Endothelial cell of umbilical vein (primary cell): ENCODE measurements at regions not wholly inside any gene's neighbourhood (a gene's known extent, or its start where the extent isn't known, plus 50 kb on each side); places are given as distances from the start of the nearest gene placed in this dataset.

Experiments
- BruUV-seq: library from RNA; stranded (reverse); fragments of 400-500 nt; replicated peaks from 2 replicates; lab custom pipeline; 2021; lab: Mats Ljungman, UMichigan
- CTCF ChIA-PET: fragments of 300-600, 350-600 bp; sonication (Branson Sonifier 250); formaldehyde crosslinking; loops from one replicate; lab custom pipeline; 2021; ENCODE audit warnings: antibody characterized with exemption, inconsistent platforms; lab: Charles Lee
- POLR2A ChIA-PET: fragments of 300-600, 350-600 bp; sonication (Branson Sonifier 250); formaldehyde crosslinking; loops from one replicate; lab custom pipeline; 2021; ENCODE audit warnings: antibody characterized with exemption, inconsistent platforms; lab: Charles Lee
- DNase-seq: peaks from one replicate; pipeline ENCODE4 v3.0.0-alpha.2; 2011; ENCODE audit warnings: low read depth, low spot score
- FAIRE-seq: peaks from 2 replicates; lab custom pipeline; 2011; peaks lifted over from hg19 to GRCh38; lab: Jason Lieb, UNC
- H2AFZ ChIP-seq: 2 replicates; pipeline ENCODE4 v1.6.0; 2012; ENCODE audit warnings: low read depth, low read length, control low read depth, inconsistent platforms
- H3K27ac ChIP-seq: 2 replicates; pipeline ENCODE4 v1.5.1; 2011; ENCODE audit warnings: low read depth, mild to moderate bottlenecking, control low read depth, low read length, moderate library complexity; ENCODE audit not compliant: insufficient read depth
- H3K27me3 ChIP-seq, 2 experiments: 2 replicates each; pipeline versions ENCODE4 v1.6.0 to v1.6.1; 2011; ENCODE audit warnings: low read length in 2 of 2, mixed read lengths in 1 of 2; ENCODE audit not compliant: control insufficient read depth in 2 of 2, insufficient read depth in 2 of 2
- H3K36me3 ChIP-seq, 2 experiments: 2 replicates in 1 of 2; 3 replicates in 1 of 2; pipeline ENCODE4 v1.5.1; 2011; ENCODE audit warnings: low read length in 2 of 2, mild to moderate bottlenecking in 1 of 2, moderate library complexity in 1 of 2; ENCODE audit not compliant: control insufficient read depth in 2 of 2, insufficient read depth in 2 of 2; ENCODE audit errors: extremely low read depth in 1 of 2
- H3K4me1 ChIP-seq: 3 replicates; pipeline ENCODE4 v1.5.1; 2011; ENCODE audit warnings: mild to moderate bottlenecking, low read length; ENCODE audit not compliant: control insufficient read depth, insufficient read depth; ENCODE audit errors: extremely low read depth
- H3K4me2 ChIP-seq: 2 replicates; pipeline ENCODE4 v1.6.1; 2011; ENCODE audit warnings: low read length, control low read depth, mixed read lengths; ENCODE audit not compliant: insufficient read depth
- H3K4me3 ChIP-seq, 3 experiments: fragments of 200-600 bp in 1 of 3; sonication (generic), shearing (Covaris generic) in 1 of 3; replicated peaks in 1 of 3; 2 replicates each; pipeline ENCODE4 v1.5.1; 2011 to 2016; ENCODE audit warnings: control low read depth in 3 of 3, low read length in 3 of 3, mild to moderate bottlenecking in 2 of 3, inconsistent platforms in 1 of 3, low read depth in 1 of 3, moderate library complexity in 1 of 3; ENCODE audit not compliant: insufficient read depth in 1 of 3
- H3K79me2 ChIP-seq: 2 replicates; pipeline ENCODE4 v1.6.0; 2012; ENCODE audit warnings: low read length, inconsistent platforms; ENCODE audit not compliant: control insufficient read depth, insufficient read depth
- H3K9ac ChIP-seq: replicated peaks from 2 replicates; pipeline ENCODE3; 2011; ENCODE audit warnings: low read length, control low read depth; ENCODE audit not compliant: insufficient read depth; ENCODE audit errors: extremely low read depth
- H3K9me1 ChIP-seq: replicated peaks from 3 replicates; pipeline ENCODE4 v1.6.0; 2011; ENCODE audit warnings: mild to moderate bottlenecking, low read length; ENCODE audit not compliant: control insufficient read depth, insufficient read depth; ENCODE audit errors: extremely low read depth
- H3K9me3 ChIP-seq: replicated peaks from 2 replicates; pipeline ENCODE4 v1.5.1; 2012; ENCODE audit warnings: low read length, inconsistent platforms; ENCODE audit not compliant: control insufficient read depth, insufficient read depth
- H4K20me1 ChIP-seq: replicated peaks from 2 replicates; pipeline ENCODE3; 2011; ENCODE audit warnings: mild to moderate bottlenecking, low read length; ENCODE audit not compliant: control insufficient read depth, insufficient read depth; ENCODE audit errors: extremely low read depth
- EZH2 ChIP-seq: IDR thresholded peaks from 2 replicates; pipeline ENCODE4 v1.6.1; 2012; ENCODE audit warnings: borderline replicate concordance, low read depth, mild to moderate bottlenecking, moderate library complexity, low read length, inconsistent platforms; ENCODE audit not compliant: severe bottlenecking
- FOS ChIP-seq: IDR thresholded peaks from 2 replicates; pipeline ENCODE4 v1.6.1; 2011; ENCODE audit warnings: mild to moderate bottlenecking, low read length, moderate library complexity, borderline replicate concordance; ENCODE audit not compliant: insufficient read depth
- GATA2 ChIP-seq: IDR thresholded peaks from 2 replicates; pipeline ENCODE4 v1.7.0; 2011; ENCODE audit warnings: low read depth, mild to moderate bottlenecking, moderate library complexity, mixed read lengths, low read length; ENCODE audit not compliant: insufficient read length, insufficient read depth
- JUN ChIP-seq: IDR thresholded peaks from 2 replicates; pipeline ENCODE4 v1.6.1; 2011; ENCODE audit warnings: borderline replicate concordance, low read depth; ENCODE audit not compliant: insufficient read length, insufficient read depth
- MAX ChIP-seq: IDR thresholded peaks from 2 replicates; pipeline ENCODE4 v1.6.1; 2011; ENCODE audit not compliant: insufficient read depth, insufficient read length
- MYC ChIP-seq: IDR thresholded peaks from one replicate; pipeline ENCODE4 v1.6.1; 2011; ENCODE audit warnings: mild to moderate bottlenecking, low read depth, low read length
- POLR2A ChIP-seq: IDR thresholded peaks from 2 replicates; pipeline ENCODE4 v1.6.1; 2012; ENCODE audit warnings: low read depth, mild to moderate bottlenecking, control low read depth, low read length
- dilution Hi-C: fragments of 300-500 bp; cut with MboI; formaldehyde crosslinking; loops from one replicate; pipeline ENCODE4 v1.15.0; 2019; ENCODE audit warnings: low sequenced_read_pairs; ENCODE audit not compliant: extremely low pct_ligation_motif_present
- intact Hi-C: fragments of 100-400 bp; cut with micrococcal nuclease; formaldehyde crosslinking; loops from one replicate; pipeline ENCODE4 v1.10.0; 2022

- POLR2A ChIA-PET: no interaction called here
- Histone ChIP-seq H3K79me2 (no peaks in the 10 kb centered on the region), H4K20me1 (no peaks in the 10 kb centered on the region), H2AFZ (no peak overlapping the region), H3K9ac (no peak overlapping the region), H3K4me1 (no peaks in the 10 kb centered on the region), H3K9me3 (peaks cover 2% of the 10 kb centered on the region), H3K36me3 (no peaks in the 10 kb centered on the region), H3K27me3 (no peaks in the 10 kb centered on the region), H3K9me1 (no peaks in the 10 kb centered on the region), H3K4me3 (no peak overlapping the region), H3K4me2 (no peak overlapping the region), H3K27ac (no peak overlapping the region)
- TF ChIP-seq GATA2: no peak
- intact Hi-C loops: no loop called here
- CTCF ChIA-PET: no interaction called here
- DNase-seq (no peak), FAIRE-seq (no peak)
- dilution Hi-C loops: no loop called here
- no TSS peak for BruUV-seq
Measured at GRCh38 chr16:79533292-79533691, 67.2 kb downstream of the MAF start.

- no peaks in the 10 kb centered on the region for H4K20me1 ChIP-seq
- no peaks in the 10 kb centered on the region for H3K27me3 ChIP-seq
- no peaks in the 10 kb centered on the region for H3K79me2 ChIP-seq
- H3K4me1 ChIP-seq: no peaks in the 10 kb centered on the region
- no peak for DNase-seq
- H3K9me1 ChIP-seq: no peaks in the 10 kb centered on the region
- no peak overlapping the region for H2AFZ ChIP-seq
- H3K4me3 ChIP-seq: no peak overlapping the region
- no peak overlapping the region for H3K4me2 ChIP-seq
- intact Hi-C loops (no loop called here), dilution Hi-C loops (no loop called here)
- FAIRE-seq: no peak
- no peaks in the 10 kb centered on the region for H3K36me3 ChIP-seq
- TF ChIP-seq MYC (no peak), POLR2A (no peak), JUN (no peak), FOS (no peak), EZH2 (no peak), MAX (no peak)
- H3K9ac ChIP-seq: no peak overlapping the region
- CTCF ChIA-PET: no interaction called here
- no peak overlapping the region for H3K27ac ChIP-seq
- H3K9me3 ChIP-seq: peaks cover 2% of the 10 kb centered on the region
- POLR2A ChIA-PET: no interaction called here
- no TSS peak for BruUV-seq
Measured at GRCh38 chr16:79532785-79533184, 67.8 kb downstream of the MAF start.
